ENCODE measurements at regions not wholly inside any gene's neighbourhood (a gene's known extent, or its start where the extent isn't known, plus 50 kb on each side); places are given as distances from the start of the nearest gene placed in this dataset.

- WGBS, result 97% methylated on average over 1 of the region's 1 CpG
- Histone ChIP-seq H3K4me1 (ENCODE audit: control insufficient read depth in 4 of 4, insufficient read depth in 4 of 4, low read length in 3 of 4) (no peaks in the 10 kb centered on the region), H3K36me3 (ENCODE audit: control insufficient read depth in 4 of 4, insufficient read depth in 3 of 4, low read depth in 1 of 4, low read length in 3 of 4) (no peaks in the 10 kb centered on the region), H3K4me3 (ENCODE audit: low read depth in 1 of 3, low read length in 3 of 3) (no peak overlapping the region), H3K9ac (ENCODE audit: low read depth in 1 of 2, low read length in 2 of 2) (no peak overlapping the region), H3K27ac (ENCODE audit: low read depth in 1 of 2, low read length in 2 of 2) (no peak overlapping the region), H3K27me3 (ENCODE audit: control insufficient read depth in 4 of 4, insufficient read depth in 4 of 4, low read length in 3 of 4) (no peaks in the 10 kb centered on the region), H3K9me3 (ENCODE audit: control insufficient read depth in 4 of 4, low read length in 3 of 4) (no peaks in the 10 kb centered on the region)
- TF ChIP-seq ZBTB33 (IDR thresholded peaks at IDR 0.05) (no peak), REST (IDR thresholded peaks at IDR 0.05) (no peak), MAX (IDR thresholded peaks at IDR 0.05) (no peak), SP1 (IDR thresholded peaks at IDR 0.05) (no peak), FOXA1 (IDR thresholded peaks at IDR 0.05) (no peak), FOXA2 (IDR thresholded peaks at IDR 0.05) (no peak), GABPA (IDR thresholded peaks at IDR 0.05 in 1 of 2, conservative IDR thresholded peaks at IDR 0.05 in 1 of 2) (no peak), JUND (IDR thresholded peaks at IDR 0.05) (no peak), HNF4G (IDR thresholded peaks at IDR 0.05) (no peak), HNF4A (conservative IDR thresholded peaks at IDR 0.05) (no peak), NR2F2 (IDR thresholded peaks at IDR 0.05) (no peak), ATF3 (IDR thresholded peaks at IDR 0.05) (no peak), YY1 (IDR thresholded peaks at IDR 0.05) (no peak), TAF1 (conservative IDR thresholded peaks at IDR 0.05) (no peak), CTCF (IDR thresholded peaks at IDR 0.05; ENCODE audit: low read depth, low read length, missing input control) (no peak), RXRA (IDR thresholded peaks at IDR 0.05) (no peak), EGR1 (IDR thresholded peaks at IDR 0.05; ENCODE audit: low read depth in 2 of 2) (no peak), RAD21 (IDR thresholded peaks at IDR 0.05) (no peak)
- no peak for DNase-seq (ENCODE audit: low spot score)
Measured at GRCh38 chr3:4162096-4162495, 141.1 kb upstream of the SETMAR start.
